ENCODE measurements at regions not wholly inside any gene's neighbourhood (a gene's known extent, or its start where the extent isn't known, plus 50 kb on each side); places are given as distances from the start of the nearest gene placed in this dataset.

DNA sequence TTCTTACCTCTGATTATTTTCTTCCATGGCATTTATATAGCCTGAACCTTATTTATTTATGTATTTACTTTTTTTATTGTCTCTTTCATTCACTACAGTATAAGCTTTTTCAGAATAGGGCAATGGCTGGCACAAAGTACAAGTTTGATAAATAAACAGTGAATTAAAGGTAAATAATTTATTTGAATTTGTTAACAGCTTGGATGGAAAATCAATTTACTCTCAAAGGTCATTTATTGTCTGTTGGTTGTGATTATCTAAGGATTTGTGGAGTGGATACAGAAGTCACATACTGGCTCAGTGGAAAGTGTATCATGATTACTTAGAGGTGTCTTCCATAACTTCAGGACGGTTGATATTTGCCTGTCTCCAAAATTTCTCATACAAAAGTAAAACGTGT, 2472.9 kb downstream of the PCDH7 start:
- ATAC-seq, result no peak
- no peaks in the 10 kb centered on the region for H3K9me3 ChIP-seq
- no peaks in the 10 kb centered on the region for H3K36me3 ChIP-seq
- DNase-seq, result no peak
- H3K4me1 ChIP-seq, result no peaks in the 10 kb centered on the region
- no peak overlapping the region for H3K4me3 ChIP-seq
- H3K27me3 ChIP-seq, result no peaks in the 10 kb centered on the region
- TF ChIP-seq, protein P1, sequence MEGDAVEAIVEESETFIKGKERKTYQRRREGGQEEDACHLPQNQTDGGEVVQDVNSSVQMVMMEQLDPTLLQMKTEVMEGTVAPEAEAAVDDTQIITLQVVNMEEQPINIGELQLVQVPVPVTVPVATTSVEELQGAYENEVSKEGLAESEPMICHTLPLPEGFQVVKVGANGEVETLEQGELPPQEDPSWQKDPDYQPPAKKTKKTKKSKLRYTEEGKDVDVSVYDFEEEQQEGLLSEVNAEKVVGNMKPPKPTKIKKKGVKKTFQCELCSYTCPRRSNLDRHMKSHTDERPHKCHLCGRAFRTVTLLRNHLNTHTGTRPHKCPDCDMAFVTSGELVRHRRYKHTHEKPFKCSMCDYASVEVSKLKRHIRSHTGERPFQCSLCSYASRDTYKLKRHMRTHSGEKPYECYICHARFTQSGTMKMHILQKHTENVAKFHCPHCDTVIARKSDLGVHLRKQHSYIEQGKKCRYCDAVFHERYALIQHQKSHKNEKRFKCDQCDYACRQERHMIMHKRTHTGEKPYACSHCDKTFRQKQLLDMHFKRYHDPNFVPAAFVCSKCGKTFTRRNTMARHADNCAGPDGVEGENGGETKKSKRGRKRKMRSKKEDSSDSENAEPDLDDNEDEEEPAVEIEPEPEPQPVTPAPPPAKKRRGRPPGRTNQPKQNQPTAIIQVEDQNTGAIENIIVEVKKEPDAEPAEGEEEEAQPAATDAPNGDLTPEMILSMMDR (IDR thresholded peaks at IDR 0.05 in 4 of 5, conservative IDR thresholded peaks at IDR 0.05 in 1 of 5), result no peak
- no peak for TF ChIP-seq POLR2A (IDR thresholded peaks at IDR 0.05)
- no peak overlapping the region for H3K27ac ChIP-seq
- in situ Hi-C loops (cut with MboI; ENCODE audit: low sequenced_read_pairs in 4 of 4) (no loop called here), intact Hi-C loops (cut with DNase I; ENCODE audit: low total_unique reads) (no loop called here)

DNA sequence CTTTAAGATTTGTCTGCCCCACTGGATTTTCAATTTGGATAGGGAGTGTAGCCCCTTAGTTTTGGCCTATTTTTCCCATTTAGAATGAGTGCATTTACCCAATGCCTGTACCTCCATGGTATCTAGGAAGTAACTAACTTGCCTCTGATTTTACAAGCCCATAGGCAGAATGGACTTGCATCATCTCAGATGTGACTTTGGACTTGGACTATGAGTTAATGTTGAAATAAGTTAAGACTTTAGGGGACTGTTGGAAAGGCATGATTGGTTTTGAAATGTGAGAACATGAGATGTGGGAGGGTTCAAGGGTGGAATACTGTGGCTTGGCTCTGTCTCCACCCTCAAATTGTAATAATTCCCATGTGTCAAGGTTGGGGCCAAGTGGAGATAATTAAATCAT, 2480.2 kb downstream of the PCDH7 start:
- Histone ChIP-seq H3K27me3 (no peaks in the 10 kb centered on the region), H3K4me3 (no peak overlapping the region), H3K27ac (no peak overlapping the region), H3K4me1 (no peaks in the 10 kb centered on the region), H3K36me3 (no peaks in the 10 kb centered on the region), H3K9me3 (no peaks in the 10 kb centered on the region)
- no peak for TF ChIP-seq POLR2A (IDR thresholded peaks at IDR 0.05)
- TF ChIP-seq, protein P1 (IDR thresholded peaks at IDR 0.05 in 4 of 5, conservative IDR thresholded peaks at IDR 0.05 in 1 of 5), result no peak
- ATAC-seq, result no peak
- DNase-seq, result no peak
- intact Hi-C loops (cut with DNase I; ENCODE audit: low total_unique reads) (no loop called here), in situ Hi-C loops (cut with MboI; ENCODE audit: low sequenced_read_pairs in 4 of 4) (no loop called here)

DNA sequence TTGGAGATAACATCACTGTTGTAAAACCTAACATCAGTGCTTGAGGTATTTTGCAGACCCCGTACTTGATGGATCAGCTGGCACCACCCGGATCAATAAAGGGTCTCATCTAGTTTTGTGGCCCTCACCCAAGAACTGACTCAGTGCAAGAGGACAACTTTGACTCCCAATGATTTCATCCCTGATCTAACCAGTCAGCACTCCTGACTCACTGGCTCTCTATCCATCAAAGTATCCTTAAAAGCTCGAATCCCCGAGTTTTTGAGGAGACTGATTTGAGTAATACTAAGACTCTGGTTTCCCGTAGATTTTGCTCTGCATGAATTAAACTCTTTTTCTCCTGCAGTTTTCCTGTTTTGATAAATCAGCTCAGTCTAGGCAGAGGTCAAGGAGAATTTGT, 2498.1 kb downstream of the PCDH7 start:
- DNase-seq (no peak), ATAC-seq (no peak)
- H3K27ac ChIP-seq, result no peak overlapping the region
- H3K27me3 ChIP-seq, result no peaks in the 10 kb centered on the region
- no peaks in the 10 kb centered on the region for H3K9me3 ChIP-seq
- no peaks in the 10 kb centered on the region for H3K4me1 ChIP-seq
- in situ Hi-C loops (cut with MboI; ENCODE audit: low sequenced_read_pairs in 4 of 4), result no loop called here
- H3K36me3 ChIP-seq, result no peaks in the 10 kb centered on the region
- H3K4me3 ChIP-seq, result no peak overlapping the region
- intact Hi-C loops (cut with DNase I; ENCODE audit: low total_unique reads), result no loop called here
- TF ChIP-seq, protein P1 (IDR thresholded peaks at IDR 0.05 in 4 of 5, conservative IDR thresholded peaks at IDR 0.05 in 1 of 5), result no peak
- TF ChIP-seq POLR2A (IDR thresholded peaks at IDR 0.05), result no peak

DNA sequence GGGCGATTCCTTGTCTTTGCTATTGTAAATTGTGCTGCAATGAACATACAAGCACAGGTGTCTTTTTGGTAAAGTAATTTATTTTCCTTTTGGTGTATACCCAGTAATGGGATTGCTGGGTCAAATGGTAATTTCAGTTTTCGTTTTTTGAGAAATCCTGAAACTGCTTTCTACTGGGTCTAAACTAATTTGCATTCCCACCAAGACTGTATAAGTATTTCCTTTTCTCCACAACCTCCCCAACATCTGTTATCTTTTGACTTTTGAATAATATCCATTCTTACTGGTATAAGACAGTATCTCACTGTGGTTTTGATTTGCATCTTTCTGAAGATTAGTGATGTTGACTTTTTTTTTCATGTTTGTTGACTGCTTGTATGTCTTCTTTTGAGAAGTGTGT, 2506.0 kb downstream of the PCDH7 start:
- Histone ChIP-seq H3K4me1 (no peaks in the 10 kb centered on the region), H3K27me3 (no peaks in the 10 kb centered on the region), H3K9me3 (no peaks in the 10 kb centered on the region), H3K36me3 (no peaks in the 10 kb centered on the region), H3K27ac (no peak overlapping the region), H3K4me3 (no peak overlapping the region)
- in situ Hi-C loops (cut with MboI; ENCODE audit: low sequenced_read_pairs in 4 of 4), result no loop called here
- ATAC-seq, result no peak
- TF ChIP-seq, protein P1 (IDR thresholded peaks at IDR 0.05 in 4 of 5, conservative IDR thresholded peaks at IDR 0.05 in 1 of 5), result no peak
- TF ChIP-seq POLR2A (IDR thresholded peaks at IDR 0.05), result no peak
- intact Hi-C loops (cut with DNase I; ENCODE audit: low total_unique reads), result no loop called here
- no peak for DNase-seq

DNA sequence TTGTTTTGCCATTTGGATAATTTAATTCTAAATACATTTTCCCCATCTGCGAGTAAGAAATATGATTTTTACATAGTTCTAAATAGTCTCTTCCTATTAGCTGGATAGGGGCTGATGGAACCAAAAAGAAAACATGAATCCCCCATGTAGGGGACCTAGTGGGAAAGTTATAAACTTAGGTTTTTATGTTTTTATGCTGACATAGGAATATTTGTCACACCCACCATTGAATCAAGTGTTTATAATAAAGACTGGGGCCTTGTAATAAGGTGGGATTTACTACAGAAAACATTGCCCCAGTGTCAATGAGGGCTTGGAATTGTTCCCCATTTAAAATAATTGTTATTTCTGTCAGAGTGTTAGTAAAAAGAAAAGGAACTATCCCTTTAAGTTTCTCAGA, 2506.6 kb downstream of the PCDH7 start:
- Histone ChIP-seq H3K4me1 (no peaks in the 10 kb centered on the region), H3K4me3 (no peak overlapping the region), H3K27ac (no peak overlapping the region), H3K9me3 (no peaks in the 10 kb centered on the region), H3K27me3 (no peaks in the 10 kb centered on the region), H3K36me3 (no peaks in the 10 kb centered on the region)
- TF ChIP-seq, protein P1 (IDR thresholded peaks at IDR 0.05 in 4 of 5, conservative IDR thresholded peaks at IDR 0.05 in 1 of 5), result no peak
- TF ChIP-seq POLR2A (IDR thresholded peaks at IDR 0.05), result no peak
- in situ Hi-C loops (cut with MboI; ENCODE audit: low sequenced_read_pairs in 4 of 4) (no loop called here), intact Hi-C loops (cut with DNase I; ENCODE audit: low total_unique reads) (no loop called here)
- ATAC-seq (no peak), DNase-seq (no peak)
